Hepatocyte (in vitro differentiated cells): ENCODE measurements at regions not wholly inside any gene's neighbourhood (a gene's known extent, or its start where the extent isn't known, plus 50 kb on each side); places are given as distances from the start of the nearest gene placed in this dataset.

Source experiments
- CTCF ChIP-seq: fragments of 200-600 bp; sonication (generic); IDR thresholded peaks from 2 replicates; pipeline ENCODE4 v1.5.1; 2016; ENCODE audit warnings: antibody characterized with exemption, mild to moderate bottlenecking; ENCODE audit not compliant: poor library complexity
- EZH2 ChIP-seq: fragments of 200-600 bp; sonication (generic); IDR thresholded peaks from 2 replicates; pipeline ENCODE4 v1.6.1; 2016; ENCODE audit warnings: antibody characterized with exemption, mild to moderate bottlenecking, borderline replicate concordance

GRCh38 chr18:22572341-22572740, 154.6 kb upstream of the CTAGE1 start:
- no peak for TF ChIP-seq CTCF
- TF ChIP-seq EZH2: no peak
